GM12874 (cell line): ENCODE measurements at regions not wholly inside any gene's neighbourhood (a gene's known extent, or its start where the extent isn't known, plus 50 kb on each side); places are given as distances from the start of the nearest gene placed in this dataset.

Experiments
- CTCF ChIP-seq: IDR thresholded peaks from 2 replicates; pipeline ENCODE4 v1.5.1; 2011; ENCODE audit warnings: low read depth, mild to moderate bottlenecking, control low read depth, low read length, moderate library complexity; ENCODE audit not compliant: insufficient read depth

- no peak for TF ChIP-seq CTCF
Observed at GRCh38 chr2:122144884-122145283, 389.4 kb downstream of the TSN start.

DNA sequence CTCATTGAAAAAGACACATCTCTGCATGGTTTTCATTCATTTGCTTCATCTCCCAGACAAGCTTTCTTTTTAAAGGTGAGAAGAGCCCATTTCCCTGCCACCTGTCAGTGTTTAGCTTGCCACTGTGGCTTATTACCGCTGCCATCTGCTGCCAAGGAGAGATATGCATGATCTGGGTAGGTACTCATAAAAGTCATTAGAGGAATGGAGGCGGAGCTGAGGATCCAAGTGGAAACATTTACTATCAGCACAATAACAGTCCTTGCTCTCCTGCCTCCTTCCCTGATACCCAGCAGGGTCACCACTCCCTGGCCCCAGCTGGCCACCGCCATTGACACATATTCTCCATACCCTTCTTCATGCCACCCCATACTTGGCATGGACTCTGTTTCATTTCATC is 390.4 kb downstream of the TSN start:
- TF ChIP-seq CTCF, result no peak

GRCh38 chr2:122148128-122148767 is 392.8 kb downstream of the TSN start:
- TF ChIP-seq CTCF, result no peak

- no peak for TF ChIP-seq CTCF
Observed at GRCh38 chr2:122150524-122151280, 395.3 kb downstream of the TSN start.

DNA sequence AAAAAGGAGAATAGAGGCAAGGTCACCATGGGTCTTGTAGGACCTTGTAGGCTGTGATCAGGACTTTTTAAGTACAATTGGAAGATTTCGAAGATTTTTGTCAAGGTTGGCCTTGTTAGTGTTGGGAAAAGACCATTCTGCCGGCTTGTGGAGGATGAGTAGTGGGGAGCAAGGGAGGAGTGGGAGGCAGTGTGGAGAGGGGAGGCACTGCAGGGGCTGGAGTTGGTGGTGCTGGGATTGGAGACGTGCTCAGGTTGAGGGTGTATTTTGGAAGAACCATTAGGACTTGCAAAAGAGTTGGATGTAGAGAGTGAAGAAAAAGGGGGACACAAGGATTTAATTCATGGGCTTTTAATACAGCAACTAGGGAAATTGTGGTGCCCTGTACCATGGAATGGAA is 397.1 kb downstream of the TSN start:
- no peak for TF ChIP-seq CTCF

- no peak for TF ChIP-seq CTCF
Observed at GRCh38 chr2:122156176-122156890, 400.9 kb downstream of the TSN start.

DNA sequence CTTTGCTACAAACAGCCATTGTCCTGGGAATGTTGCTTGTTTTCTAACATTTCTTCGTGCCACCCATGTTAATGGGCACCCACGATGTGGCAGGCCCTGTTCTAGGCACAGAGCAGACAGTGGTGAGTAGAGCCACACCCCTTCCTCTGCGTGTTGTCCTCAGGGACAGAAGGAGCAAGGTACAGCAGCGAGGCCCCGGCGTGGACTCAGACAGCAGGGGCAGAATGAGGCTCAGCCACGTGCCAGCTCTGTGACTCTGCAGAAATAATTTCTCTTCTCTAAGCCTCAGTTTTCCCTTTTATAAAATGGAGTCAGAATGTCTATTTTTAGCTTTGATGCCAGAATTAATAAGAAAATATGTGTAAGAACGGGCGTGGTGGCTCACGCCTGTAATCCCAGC is 401.7 kb downstream of the TSN start:
- TF ChIP-seq CTCF, result no peak
